Activated CD4-positive, alpha-beta T cell treated with anti-CD3 and anti-CD28 coated beads, Interleukin-2, amount 50 U/mL, for 24 hours (primary cell): ENCODE measurements at regions not wholly inside any gene's neighbourhood (a gene's known extent, or its start where the extent isn't known, plus 50 kb on each side); places are given as distances from the start of the nearest gene placed in this dataset.

Experiments used
- DNase-seq, 2 donors: peaks; one replicate each; pipeline ENCODE4 v3.0.0-alpha.2; 2020; ENCODE audit warnings: low read depth in 1 of 2, low spot score in 1 of 2

DNA sequence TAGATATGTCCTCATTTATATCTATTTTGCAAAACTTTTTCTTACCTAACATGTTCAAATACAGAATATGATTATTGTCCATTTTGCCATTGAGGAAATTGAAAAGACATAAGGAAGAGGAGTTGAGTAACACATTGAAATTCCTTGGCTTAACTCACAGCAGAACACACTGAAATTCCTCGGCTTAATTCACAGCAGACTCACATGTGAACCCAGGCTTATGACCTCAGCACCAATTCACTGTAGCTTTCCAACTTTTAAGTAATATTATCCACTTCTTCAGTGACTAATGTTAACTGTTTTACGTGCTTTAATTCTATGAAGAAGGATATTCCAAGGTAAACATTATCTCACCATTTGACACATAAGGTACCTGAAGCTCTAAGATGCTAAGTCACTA lies 597.5 kb upstream of the PFKP start:
- no peak for DNase-seq

- DNase-seq, result no peak
Observed at GRCh38 chr10:2464483-2464882, 602.9 kb upstream of the PFKP start.

DNA sequence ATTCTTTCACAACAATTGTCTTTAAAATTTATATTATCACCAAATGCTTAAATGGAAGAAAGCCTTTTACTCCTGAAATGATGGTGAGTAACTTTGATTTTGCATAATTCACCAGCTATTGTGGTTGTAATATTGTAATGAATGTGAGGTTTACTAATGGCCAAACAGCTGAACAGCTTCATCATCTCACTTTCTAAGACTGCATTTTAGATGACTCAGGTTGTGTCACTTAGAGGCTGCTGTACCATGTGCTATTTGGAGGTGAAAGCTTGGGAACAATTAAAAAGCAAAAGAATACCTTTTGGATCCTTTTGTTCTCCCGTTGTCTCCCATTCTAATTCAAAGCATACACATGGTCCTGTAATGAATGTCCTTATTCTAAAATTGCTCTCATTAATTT lies 604.0 kb upstream of the PFKP start:
- no peak for DNase-seq

DNA sequence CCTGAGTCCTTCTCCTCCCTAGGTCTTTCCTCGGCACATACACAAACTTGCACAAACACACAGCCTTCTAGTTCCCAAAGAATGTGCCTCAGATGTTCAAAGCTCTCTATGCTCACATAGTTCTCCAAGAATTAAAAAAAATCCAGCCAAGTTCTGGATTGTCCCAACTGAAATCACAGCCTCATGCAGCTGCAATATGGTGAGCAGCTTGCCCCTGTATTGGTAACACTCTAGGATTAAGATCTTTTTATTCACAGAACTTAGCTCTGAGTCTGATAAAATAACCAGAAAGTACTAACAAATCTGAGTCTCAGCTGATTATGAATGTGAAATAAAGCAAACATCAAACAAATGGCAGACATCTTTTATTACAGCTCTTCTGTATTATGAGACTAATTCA lies 604.8 kb upstream of the PFKP start:
- no peak for DNase-seq

DNA sequence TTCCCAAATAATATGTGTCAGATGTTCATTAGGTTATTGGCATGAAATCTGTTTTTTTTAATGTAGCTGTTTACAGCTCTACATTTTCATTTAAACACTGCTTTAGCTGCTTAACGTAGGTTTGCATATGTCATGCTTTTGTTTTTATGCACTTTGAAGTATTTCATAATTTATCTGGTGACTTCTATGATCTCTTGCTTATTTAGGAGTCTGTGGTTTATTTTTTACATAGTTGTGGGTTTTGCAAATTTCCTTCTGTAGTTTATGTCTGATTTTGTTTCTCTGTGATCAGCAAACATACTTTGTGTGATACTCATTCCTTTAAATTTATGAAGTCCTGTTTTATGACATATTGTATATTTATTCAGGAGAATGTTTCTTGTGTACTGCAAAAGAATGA lies 606.5 kb upstream of the PFKP start:
- no peak for DNase-seq

GRCh38 chr10:2459713-2460112 lies 607.6 kb upstream of the PFKP start:
- DNase-seq, result no peak

DNA sequence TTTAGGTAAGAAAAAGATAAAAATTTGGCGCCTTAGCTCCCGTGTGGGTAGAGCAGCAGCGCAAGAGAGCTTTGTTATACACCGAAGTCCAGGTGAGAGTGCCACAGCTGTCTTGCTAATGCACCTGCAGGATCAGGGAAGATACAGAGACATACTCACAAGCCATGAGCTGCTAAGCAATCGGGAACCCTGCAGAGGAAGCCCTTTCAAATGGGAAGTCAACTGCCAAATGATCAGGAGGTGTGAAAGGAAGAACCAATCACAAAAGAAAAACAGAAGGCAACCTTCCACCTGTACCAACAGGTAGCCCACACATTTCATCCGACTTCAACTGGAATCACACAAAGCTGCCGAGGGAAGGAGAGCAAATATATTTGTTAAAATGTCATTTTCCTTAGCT lies 610.5 kb upstream of the PFKP start:
- DNase-seq, result no peak

GRCh38 chr10:2445370-2445769 lies 622.0 kb upstream of the PFKP start:
- no peak for DNase-seq

DNA sequence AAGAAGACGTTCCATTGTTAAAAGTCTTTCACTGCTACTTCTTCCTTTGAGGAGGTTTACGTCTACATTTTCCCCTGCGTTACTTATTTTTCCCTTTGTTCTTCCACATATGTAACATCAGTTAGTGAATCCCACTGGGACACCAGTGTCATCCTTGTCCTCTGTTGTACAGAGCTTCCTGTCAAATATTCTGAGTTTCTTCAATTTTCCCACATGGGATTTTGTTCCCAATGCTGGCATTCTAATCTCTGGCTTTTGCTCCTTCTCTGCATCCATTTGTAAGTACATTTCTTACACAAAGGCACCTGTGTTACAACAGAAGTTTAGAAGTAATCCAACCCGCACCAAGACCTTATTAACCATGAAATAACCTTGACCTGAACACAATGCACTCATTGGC lies 627.4 kb upstream of the PFKP start:
- no peak for DNase-seq

DNA sequence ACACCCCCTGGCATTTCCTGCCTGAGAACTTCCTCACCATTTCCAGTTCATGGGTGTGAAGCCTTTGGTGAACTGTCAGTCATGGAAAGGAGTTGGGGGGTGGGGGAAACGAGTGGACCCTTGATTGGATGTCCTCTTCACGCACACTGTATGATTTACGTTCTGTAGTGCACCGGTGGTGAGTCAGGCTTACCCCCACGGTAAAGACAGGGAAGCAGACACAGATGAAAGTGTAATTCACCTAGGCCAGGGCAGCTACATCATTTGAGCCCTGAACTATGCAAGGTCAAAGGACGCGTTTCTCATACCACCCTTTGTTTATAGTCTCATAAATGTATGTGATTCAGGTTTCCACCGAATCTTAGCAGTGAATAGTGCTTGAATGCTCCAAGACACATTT lies 628.3 kb upstream of the PFKP start:
- no peak for DNase-seq

- no peak for DNase-seq
Observed at GRCh38 chr10:2438248-2438939, 629.0 kb upstream of the PFKP start.

GRCh38 chr10:2436933-2437332 lies 630.4 kb upstream of the PFKP start:
- no peak for DNase-seq

DNA sequence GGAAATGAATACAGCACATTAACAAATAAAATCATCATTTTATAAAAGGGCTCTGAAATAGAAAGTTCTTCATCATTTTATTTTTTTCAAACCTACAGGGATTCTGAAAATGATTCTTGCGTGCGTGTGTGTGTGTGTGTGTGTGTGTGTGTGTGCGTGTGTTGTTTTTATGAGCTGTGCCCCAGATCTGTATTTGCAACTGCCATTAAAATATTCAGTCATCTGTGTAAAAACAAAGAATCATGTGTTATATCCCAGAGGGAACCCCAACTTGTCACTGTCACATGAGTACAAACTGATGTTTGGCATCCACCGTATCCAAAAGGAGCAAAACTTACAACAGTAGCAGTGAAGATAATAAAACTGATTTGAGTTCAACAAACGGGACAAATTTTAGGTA lies 635.4 kb upstream of the PFKP start:
- DNase-seq, result no peak

GRCh38 chr10:2427412-2427811 lies 639.9 kb upstream of the PFKP start:
- DNase-seq, result no peak

DNA sequence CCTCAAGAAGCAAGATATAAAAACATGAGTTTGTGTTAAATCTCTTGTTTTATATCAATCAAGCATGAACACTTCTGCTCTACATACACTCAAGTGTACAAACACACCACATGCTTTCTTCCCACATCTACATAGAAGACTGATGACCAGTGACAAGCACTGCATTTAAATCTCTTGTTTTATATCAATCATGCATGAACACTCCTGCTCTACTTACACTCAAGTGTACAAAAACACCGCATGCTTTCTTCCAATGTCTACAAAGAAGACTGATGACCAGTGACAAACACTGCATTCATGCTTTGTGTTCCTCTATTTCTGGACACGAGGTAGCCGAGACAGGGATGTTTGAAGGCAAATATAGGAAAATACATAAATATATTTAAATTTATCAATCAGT lies 642.0 kb upstream of the PFKP start:
- DNase-seq, result no peak

GRCh38 chr10:2414562-2414961 lies 652.8 kb upstream of the PFKP start:
- no peak for DNase-seq

DNA sequence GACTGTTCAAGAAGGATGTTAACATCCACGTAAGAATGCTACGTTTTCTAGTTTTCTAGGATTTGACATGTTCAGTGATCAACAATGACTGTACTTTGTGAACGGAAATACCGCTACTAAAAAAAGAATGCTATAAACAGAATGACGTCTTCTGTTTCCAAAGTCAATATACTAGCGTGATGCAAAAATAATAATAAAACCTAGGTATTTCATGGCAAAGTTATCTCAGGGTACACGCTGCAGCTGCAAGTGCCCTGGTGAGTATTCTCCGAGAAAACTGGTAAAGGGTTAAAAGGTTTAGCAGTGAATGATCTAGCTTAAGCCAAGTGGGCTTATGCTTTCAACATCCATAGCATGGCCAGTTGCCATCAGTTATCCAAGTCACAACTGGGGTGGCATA lies 653.3 kb upstream of the PFKP start:
- no peak for DNase-seq

- DNase-seq, result no peak
Observed at GRCh38 chr10:2410049-2410448, 657.3 kb upstream of the PFKP start.

DNA sequence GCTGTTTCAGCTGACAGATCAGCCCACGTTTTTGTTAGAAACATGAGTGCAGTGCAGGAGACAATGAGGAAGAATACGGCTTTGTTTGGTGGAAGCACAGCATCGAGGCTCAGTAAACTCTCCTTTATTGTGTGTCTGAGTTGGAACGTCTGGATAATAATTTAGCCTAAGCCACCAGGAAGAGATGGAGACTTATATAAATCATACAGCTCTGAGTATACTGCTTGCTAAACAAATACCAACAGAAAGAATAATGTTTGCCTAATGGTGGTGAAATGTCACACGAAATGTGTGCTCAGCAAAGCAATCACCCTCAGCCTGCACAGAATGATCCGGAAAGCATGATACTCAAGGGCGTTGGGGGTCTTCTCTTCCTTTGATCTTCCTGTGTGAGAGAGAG lies 664.1 kb upstream of the ADARB2 start:
- no peak for DNase-seq

DNA sequence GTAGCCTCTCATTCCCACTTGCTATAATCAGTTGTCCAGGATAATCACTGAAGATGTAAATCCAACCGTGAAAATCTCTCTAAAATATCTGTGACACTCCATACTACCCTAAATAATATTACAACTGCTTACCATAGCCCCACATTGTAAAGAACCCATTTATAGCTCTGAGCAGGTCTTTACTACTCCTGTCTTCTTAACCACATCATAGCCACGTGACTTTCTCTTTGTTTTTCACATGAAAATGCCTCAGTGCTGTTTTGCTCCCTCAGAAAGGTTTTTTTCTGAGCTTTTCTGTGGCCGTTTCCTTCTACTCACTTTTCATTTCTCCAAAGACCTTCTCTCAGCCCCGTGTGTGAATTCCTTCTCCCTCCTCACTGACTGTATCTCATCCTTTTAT lies 662.2 kb upstream of the ADARB2 start:
- no peak for DNase-seq

GRCh38 chr10:2392145-2392812 lies 655.0 kb upstream of the ADARB2 start:
- no peak for DNase-seq

DNA sequence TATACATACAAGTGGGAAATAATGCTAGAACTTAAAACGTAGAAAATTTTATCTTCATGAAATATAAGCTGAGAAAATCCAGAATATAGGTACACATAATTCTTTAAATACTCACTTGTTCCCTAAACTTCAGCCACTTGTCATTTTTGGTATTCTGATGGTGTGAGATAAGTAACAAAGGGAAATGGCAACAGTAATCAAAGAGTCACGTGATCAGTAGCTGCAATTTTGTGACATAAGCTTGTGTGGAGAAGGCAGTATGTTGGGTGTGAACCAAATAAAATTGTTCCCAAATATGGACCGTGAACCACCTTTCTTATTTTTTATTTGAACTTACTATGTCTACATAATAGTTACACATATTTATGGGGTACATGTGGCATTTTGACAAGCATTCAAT lies 650.3 kb upstream of the ADARB2 start:
- DNase-seq, result no peak

GRCh38 chr10:2387261-2387660 lies 649.9 kb upstream of the ADARB2 start:
- DNase-seq, result no peak
